Parathyroid adenoma (tissue), 2 donors: ENCODE measurements at regions not wholly inside any gene's neighbourhood (a gene's known extent, or its start where the extent isn't known, plus 50 kb on each side); places are given as distances from the start of the nearest gene placed in this dataset.

Source experiments
- H2AFZ ChIP-seq: fragments of 300-600 bp; sonication (generic); one replicate; pipeline ENCODE4 v1.7.0; 2017; ENCODE audit warnings: antibody characterized with exemption, mild to moderate bottlenecking
- H3K27ac ChIP-seq: fragments of 300-600 bp; sonication (generic); one replicate; pipeline ENCODE4 v1.7.0; 2017
- H3K27me3 ChIP-seq: fragments of 300-600 bp; sonication (generic); one replicate; pipeline ENCODE4 v1.7.0; 2017; ENCODE audit warnings: low read length; ENCODE audit not compliant: control insufficient read depth, insufficient read depth
- H3K36me3 ChIP-seq: fragments of 300-600 bp; sonication (generic); one replicate; pipeline ENCODE4 v1.7.0; 2017; ENCODE audit warnings: low read length; ENCODE audit not compliant: control insufficient read depth, insufficient read depth
- H3K4me1 ChIP-seq: fragments of 300-600 bp; sonication (generic); one replicate; pipeline ENCODE4 v1.7.0; 2017; ENCODE audit warnings: control low read depth
- H3K4me2 ChIP-seq: fragments of 300-600 bp; sonication (generic); one replicate; pipeline ENCODE4 v1.7.0; 2017; ENCODE audit warnings: low read length
- H3K4me3 ChIP-seq: fragments of 300-600 bp; sonication (generic); one replicate; pipeline ENCODE4 v1.7.0; 2017; ENCODE audit warnings: low read depth, low read length
- H3K79me2 ChIP-seq: fragments of 300-600 bp; sonication (generic); one replicate; pipeline ENCODE4 v1.7.0; 2017; ENCODE audit warnings: control low read depth
- H3K9ac ChIP-seq: fragments of 300-600 bp; sonication (generic); one replicate; pipeline ENCODE4 v1.7.0; 2017; ENCODE audit warnings: mild to moderate bottlenecking
- H3K9me3 ChIP-seq: fragments of 300-600 bp; sonication (generic); one replicate; pipeline ENCODE4 v1.7.0; 2017; ENCODE audit warnings: low read length; ENCODE audit not compliant: control insufficient read depth
- TF ChIP-seq, protein P1 (sequence below): fragments of 300-600 bp; sonication (generic); IDR thresholded peaks from one replicate; pipeline ENCODE4 v1.7.0; 2017; ENCODE audit warnings: antibody characterized with exemption, mild to moderate bottlenecking
- donor health status: primary hyperparathyroidism.

DNA sequence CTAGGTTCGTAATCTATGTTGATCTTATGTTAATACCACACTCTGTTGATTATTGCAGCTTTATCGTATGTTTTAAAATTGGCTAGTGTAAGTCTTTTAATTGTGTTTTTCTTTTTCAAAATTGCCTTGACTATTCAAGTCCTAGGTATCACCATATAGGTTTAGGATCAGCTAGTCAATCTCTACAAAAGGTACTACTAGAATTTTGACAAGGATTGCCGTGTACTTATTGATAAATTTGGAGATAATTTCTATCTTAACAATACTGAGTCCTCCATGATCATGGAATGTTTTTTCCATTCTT is 117.9 kb upstream of the PRSS3 start:
- no peaks in the 10 kb centered on the region for H3K36me3 ChIP-seq
- TF ChIP-seq, protein P1, sequence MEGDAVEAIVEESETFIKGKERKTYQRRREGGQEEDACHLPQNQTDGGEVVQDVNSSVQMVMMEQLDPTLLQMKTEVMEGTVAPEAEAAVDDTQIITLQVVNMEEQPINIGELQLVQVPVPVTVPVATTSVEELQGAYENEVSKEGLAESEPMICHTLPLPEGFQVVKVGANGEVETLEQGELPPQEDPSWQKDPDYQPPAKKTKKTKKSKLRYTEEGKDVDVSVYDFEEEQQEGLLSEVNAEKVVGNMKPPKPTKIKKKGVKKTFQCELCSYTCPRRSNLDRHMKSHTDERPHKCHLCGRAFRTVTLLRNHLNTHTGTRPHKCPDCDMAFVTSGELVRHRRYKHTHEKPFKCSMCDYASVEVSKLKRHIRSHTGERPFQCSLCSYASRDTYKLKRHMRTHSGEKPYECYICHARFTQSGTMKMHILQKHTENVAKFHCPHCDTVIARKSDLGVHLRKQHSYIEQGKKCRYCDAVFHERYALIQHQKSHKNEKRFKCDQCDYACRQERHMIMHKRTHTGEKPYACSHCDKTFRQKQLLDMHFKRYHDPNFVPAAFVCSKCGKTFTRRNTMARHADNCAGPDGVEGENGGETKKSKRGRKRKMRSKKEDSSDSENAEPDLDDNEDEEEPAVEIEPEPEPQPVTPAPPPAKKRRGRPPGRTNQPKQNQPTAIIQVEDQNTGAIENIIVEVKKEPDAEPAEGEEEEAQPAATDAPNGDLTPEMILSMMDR = no peak
- no peaks in the 10 kb centered on the region for H3K4me1 ChIP-seq
- H3K27ac ChIP-seq = peak overlapping the region; percentile 78
- H3K4me3 ChIP-seq = peak overlapping the region; percentile 48
- H3K79me2 ChIP-seq = no peaks in the 10 kb centered on the region
- H3K27me3 ChIP-seq = no peaks in the 10 kb centered on the region
- peak overlapping the region; percentile 62 for H3K4me2 ChIP-seq
- H3K9me3 ChIP-seq = no peaks in the 10 kb centered on the region
- H2AFZ ChIP-seq = peak overlapping the region; percentile 93
- H3K9ac ChIP-seq = no peak overlapping the region

DNA sequence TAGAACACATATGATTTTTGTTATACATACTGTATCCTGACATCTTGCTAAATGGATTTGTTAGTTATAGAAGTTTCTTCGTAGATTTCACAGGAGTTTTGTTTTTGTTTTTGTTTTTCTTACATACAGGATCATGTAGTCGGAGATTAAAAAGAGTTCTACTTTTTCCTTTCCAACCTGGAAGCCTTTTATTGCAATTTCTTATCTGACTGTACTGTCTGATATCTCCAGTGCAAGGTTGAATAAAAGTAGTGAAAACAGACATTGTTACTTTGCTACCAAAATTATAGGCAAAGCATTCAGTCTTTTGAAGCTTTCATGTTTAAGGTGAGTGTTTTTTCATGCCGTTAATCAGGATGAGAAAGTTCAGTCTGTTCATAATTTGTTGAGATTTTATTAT is 117.4 kb upstream of the PRSS3 start:
- Histone ChIP-seq H3K4me2 (no peak overlapping the region), H2AFZ (peak overlapping the region; percentile 93)
- TF ChIP-seq, protein P1 = no peak

DNA sequence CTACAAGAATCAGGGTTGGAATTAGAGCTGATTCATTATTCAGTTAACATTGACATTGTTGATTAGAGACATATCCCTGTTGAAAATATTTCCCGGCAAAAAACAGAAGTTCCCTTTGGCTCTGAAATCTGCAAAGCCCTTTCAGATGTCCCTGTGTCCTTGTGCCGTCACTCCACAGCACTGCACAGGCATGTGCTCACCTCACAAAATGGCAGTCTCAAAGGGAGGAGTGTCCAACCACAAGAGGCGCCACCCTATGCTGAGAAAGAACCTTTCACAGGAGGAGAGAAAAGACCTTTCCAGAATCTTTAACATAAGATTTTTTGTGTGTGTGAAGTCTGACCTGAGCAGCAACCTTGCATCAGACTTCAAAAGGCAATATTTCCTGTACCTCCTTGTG is 112.8 kb upstream of the PRSS3 start:
- H3K4me1 ChIP-seq = no peaks in the 10 kb centered on the region
- no peak overlapping the region for H3K4me2 ChIP-seq
- no peaks in the 10 kb centered on the region for H3K9me3 ChIP-seq
- TF ChIP-seq, protein P1 = no peak
- no peak overlapping the region for H3K4me3 ChIP-seq
- H3K36me3 ChIP-seq = no peaks in the 10 kb centered on the region
- H3K9ac ChIP-seq = no peak overlapping the region
- H2AFZ ChIP-seq = no peak overlapping the region
- no peaks in the 10 kb centered on the region for H3K79me2 ChIP-seq
- H3K27me3 ChIP-seq = no peaks in the 10 kb centered on the region
- no peak overlapping the region for H3K27ac ChIP-seq

More for the DNA sequence above, 117.4 kb upstream of the PRSS3 start:
- Histone ChIP-seq H3K27ac (no peak overlapping the region), H3K27me3 (no peaks in the 10 kb centered on the region), H3K9ac (no peak overlapping the region), H3K36me3 (no peaks in the 10 kb centered on the region), H3K4me3 (no peak overlapping the region), H3K9me3 (no peaks in the 10 kb centered on the region), H3K79me2 (no peaks in the 10 kb centered on the region), H3K4me1 (no peaks in the 10 kb centered on the region)

DNA sequence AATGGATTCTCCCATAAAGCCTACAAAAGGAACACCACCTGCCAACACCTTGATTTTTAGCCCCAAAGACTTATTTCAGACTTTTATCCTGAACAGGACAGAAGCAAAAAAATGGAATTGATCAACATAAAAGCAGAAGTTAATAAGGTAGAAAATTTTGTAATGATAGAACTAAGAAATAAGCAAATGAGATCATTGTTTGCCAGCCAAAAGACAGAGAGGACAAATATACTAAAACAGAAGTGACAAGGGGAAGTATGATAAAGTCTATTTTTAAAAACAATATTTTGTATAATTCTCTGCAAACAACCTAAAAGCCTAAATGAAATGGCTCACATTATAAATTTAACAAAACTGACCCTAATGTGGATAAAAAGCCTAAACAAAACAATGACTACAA is 110.5 kb upstream of the PRSS3 start:
- H3K9ac ChIP-seq = no peak overlapping the region
- no peaks in the 10 kb centered on the region for H3K4me1 ChIP-seq
- TF ChIP-seq, protein P1 = no peak
- H2AFZ ChIP-seq = no peak overlapping the region
- H3K79me2 ChIP-seq = no peaks in the 10 kb centered on the region
- no peak overlapping the region for H3K4me3 ChIP-seq
- H3K27ac ChIP-seq = no peak overlapping the region
- no peaks in the 10 kb centered on the region for H3K27me3 ChIP-seq
- H3K36me3 ChIP-seq = no peaks in the 10 kb centered on the region
- no peak overlapping the region for H3K4me2 ChIP-seq
- H3K9me3 ChIP-seq = no peaks in the 10 kb centered on the region

DNA sequence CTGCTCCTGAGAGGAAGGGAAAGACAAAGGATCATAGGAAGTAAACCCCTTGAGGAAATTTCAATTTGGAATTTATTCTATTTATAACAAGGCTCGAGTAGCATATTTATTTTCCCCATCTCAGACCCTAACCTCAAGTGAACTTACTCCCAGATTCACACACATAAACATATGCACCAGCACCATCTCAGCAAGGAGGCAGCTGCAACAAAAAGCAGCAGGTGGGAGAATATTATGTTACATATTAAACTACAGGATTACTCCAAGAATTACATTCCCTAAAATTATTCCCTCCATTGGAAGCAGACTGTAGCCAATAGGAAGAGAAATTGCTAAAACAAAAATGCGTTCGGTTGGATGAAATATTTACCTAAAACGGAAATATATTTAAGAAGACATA is 108.4 kb upstream of the PRSS3 start:
- H3K4me2 ChIP-seq = no peak overlapping the region
- H3K27me3 ChIP-seq = no peaks in the 10 kb centered on the region
- no peak overlapping the region for H3K27ac ChIP-seq
- H3K36me3 ChIP-seq = no peaks in the 10 kb centered on the region
- TF ChIP-seq, protein P1 = no peak
- no peaks in the 10 kb centered on the region for H3K79me2 ChIP-seq
- H2AFZ ChIP-seq = no peak overlapping the region
- no peak overlapping the region for H3K9ac ChIP-seq
- no peak overlapping the region for H3K4me3 ChIP-seq
- no peaks in the 10 kb centered on the region for H3K4me1 ChIP-seq
- H3K9me3 ChIP-seq = no peaks in the 10 kb centered on the region
